OCI-LY7 (cell line): ENCODE measurements at regions not wholly inside any gene's neighbourhood (a gene's known extent, or its start where the extent isn't known, plus 50 kb on each side); places are given as distances from the start of the nearest gene placed in this dataset.

ENCODE experiments used
- EZH2phosphoT487 ChIP-seq: fragments of 200-600 bp; sonication (generic); IDR thresholded peaks from 2 replicates; pipeline ENCODE4 v1.6.1; 2018; ENCODE audit warnings: low read depth, borderline replicate concordance, mild to moderate bottlenecking, mixed run types, antibody characterized with exemption, low read length, moderate library complexity, mixed read lengths
- TF ChIP-seq, protein P1 (sequence below): fragments of 200-600 bp; sonication (generic); conservative IDR thresholded peaks from 2 replicates; pipeline ENCODE4 v1.5.1; 2014; ENCODE audit warnings: mild to moderate bottlenecking, antibody characterized with exemption, low read length, moderate library complexity, mixed read lengths

DNA sequence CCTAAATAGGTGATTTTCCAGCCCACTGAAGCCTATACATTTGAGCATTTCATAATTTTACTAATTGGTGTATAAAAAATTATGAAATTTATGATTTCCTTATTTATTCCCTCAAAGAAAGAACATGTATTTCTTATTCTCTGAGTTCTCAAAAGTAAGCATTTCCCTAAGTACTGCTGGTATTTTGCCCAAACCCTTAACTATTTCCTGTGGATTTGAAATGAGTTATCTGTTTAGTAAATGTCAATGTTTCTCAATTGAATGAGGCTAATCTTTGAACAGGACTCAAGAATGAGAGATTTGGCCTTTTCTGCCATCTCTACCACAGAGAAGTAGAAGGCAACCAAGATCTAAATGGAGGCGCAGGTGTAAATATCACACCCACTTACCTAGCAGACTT lies 751.7 kb downstream of the TLE1 start:
- TF ChIP-seq, protein P1, sequence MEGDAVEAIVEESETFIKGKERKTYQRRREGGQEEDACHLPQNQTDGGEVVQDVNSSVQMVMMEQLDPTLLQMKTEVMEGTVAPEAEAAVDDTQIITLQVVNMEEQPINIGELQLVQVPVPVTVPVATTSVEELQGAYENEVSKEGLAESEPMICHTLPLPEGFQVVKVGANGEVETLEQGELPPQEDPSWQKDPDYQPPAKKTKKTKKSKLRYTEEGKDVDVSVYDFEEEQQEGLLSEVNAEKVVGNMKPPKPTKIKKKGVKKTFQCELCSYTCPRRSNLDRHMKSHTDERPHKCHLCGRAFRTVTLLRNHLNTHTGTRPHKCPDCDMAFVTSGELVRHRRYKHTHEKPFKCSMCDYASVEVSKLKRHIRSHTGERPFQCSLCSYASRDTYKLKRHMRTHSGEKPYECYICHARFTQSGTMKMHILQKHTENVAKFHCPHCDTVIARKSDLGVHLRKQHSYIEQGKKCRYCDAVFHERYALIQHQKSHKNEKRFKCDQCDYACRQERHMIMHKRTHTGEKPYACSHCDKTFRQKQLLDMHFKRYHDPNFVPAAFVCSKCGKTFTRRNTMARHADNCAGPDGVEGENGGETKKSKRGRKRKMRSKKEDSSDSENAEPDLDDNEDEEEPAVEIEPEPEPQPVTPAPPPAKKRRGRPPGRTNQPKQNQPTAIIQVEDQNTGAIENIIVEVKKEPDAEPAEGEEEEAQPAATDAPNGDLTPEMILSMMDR: no peak
- TF ChIP-seq EZH2phosphoT487: no peak
